ENCODE measurements at regions not wholly inside any gene's neighbourhood (a gene's known extent, or its start where the extent isn't known, plus 50 kb on each side); places are given as distances from the start of the nearest gene placed in this dataset.
"Not testable (repeated sequence)": the region's sequence is repeated elsewhere in the genome, so short reads cannot be mapped to it uniquely, and the experiment has no call there.

- H3K9me3 ChIP-seq (replicated peaks) = no peaks in the 10 kb centered on the region
- H3K36me3 ChIP-seq = no peaks in the 10 kb centered on the region
- peaks cover 65% of the 10 kb centered on the region for H3K27me3 ChIP-seq (replicated peaks)
- no peak overlapping the region for H3K27ac ChIP-seq
- DNase-seq (ENCODE audit: low read depth in 1 of 2, low spot score in 2 of 2) = no peak
- H3K4me1 ChIP-seq (replicated peaks) = no peaks in the 10 kb centered on the region
- no peak overlapping the region for H3K4me3 ChIP-seq
These were observed 83.3 kb upstream of the PAX2 start for GRCh38 chr10:100662067-100662466.

GRCh38 chr10:100664316-100665149, 80.8 kb upstream of the PAX2 start:
- Histone ChIP-seq H3K4me1 (replicated peaks) (no peaks in the 10 kb centered on the region), H3K27ac (no peak overlapping the region), H3K4me3 (no peak overlapping the region), H3K27me3 (replicated peaks) (peaks cover 61% of the 10 kb centered on the region), H3K36me3 (no peaks in the 10 kb centered on the region), H3K9me3 (replicated peaks) (no peaks in the 10 kb centered on the region)
- no peak for DNase-seq (ENCODE audit: low read depth in 1 of 2, low spot score in 2 of 2)

- H3K4me3 ChIP-seq; DNase-seq (ENCODE audit: low read depth in 1 of 2, low spot score in 2 of 2); H3K27ac ChIP-seq; H3K9me3 ChIP-seq (replicated peaks); H3K36me3 ChIP-seq; H3K4me1 ChIP-seq (replicated peaks): not testable (repeated sequence)
- peaks cover 71% of the 10 kb centered on the region for H3K27me3 ChIP-seq (replicated peaks)
These were observed 78.7 kb upstream of the PAX2 start for GRCh38 chr10:100666634-100667033.

- Histone ChIP-seq H3K4me3 (no peak overlapping the region), H3K36me3 (no peaks in the 10 kb centered on the region), H3K4me1 (replicated peaks) (0 out of 2 replicates have a peak, but pooled peaks cover 5% of the 10 kb centered on the region), H3K27me3 (replicated peaks) (peaks cover 68% of the 10 kb centered on the region), H3K9me3 (replicated peaks) (0 out of 2 replicates have a peak, but pooled peaks cover 4% of the 10 kb centered on the region), H3K27ac (no peak overlapping the region)
- no peak for DNase-seq (ENCODE audit: low read depth in 1 of 2, low spot score in 2 of 2)
These were observed 75.8 kb upstream of the PAX2 start for GRCh38 chr10:100669616-100670015.

- Histone ChIP-seq H3K27me3 (replicated peaks) (peaks cover 62% of the 10 kb centered on the region), H3K36me3 (no peaks in the 10 kb centered on the region), H3K9me3 (replicated peaks) (0 out of 2 replicates have a peak, but pooled peaks cover 4% of the 10 kb centered on the region), H3K4me3 (no peak overlapping the region), H3K4me1 (replicated peaks) (0 out of 2 replicates have a peak, but pooled peaks cover 5% of the 10 kb centered on the region), H3K27ac (no peak overlapping the region)
- DNase-seq (ENCODE audit: low read depth in 1 of 2, low spot score in 2 of 2) = no peak
These were observed 75.0 kb upstream of the PAX2 start for GRCh38 chr10:100670368-100670767.

- no peak for DNase-seq (ENCODE audit: low read depth in 1 of 2, low spot score in 2 of 2)
- 0 out of 2 replicates have a peak, but pooled peaks cover 4% of the 10 kb centered on the region for H3K9me3 ChIP-seq (replicated peaks)
- 0 out of 2 replicates have a peak, but pooled peaks cover 5% of the 10 kb centered on the region for H3K4me1 ChIP-seq (replicated peaks)
- no peaks in the 10 kb centered on the region for H3K36me3 ChIP-seq
- no peak overlapping the region for H3K27ac ChIP-seq
- peaks cover 63% of the 10 kb centered on the region for H3K27me3 ChIP-seq (replicated peaks)
- H3K4me3 ChIP-seq = no peak overlapping the region
These were observed 74.4 kb upstream of the PAX2 start for GRCh38 chr10:100670828-100671479.

- peaks cover 62% of the 10 kb centered on the region for H3K27me3 ChIP-seq (replicated peaks)
- 0 out of 2 replicates have a peak, but pooled peaks cover 4% of the 10 kb centered on the region for H3K9me3 ChIP-seq (replicated peaks)
- DNase-seq (ENCODE audit: low read depth in 1 of 2, low spot score in 2 of 2) = no peak
- H3K4me3 ChIP-seq = no peak overlapping the region
- H3K4me1 ChIP-seq (replicated peaks) = 0 out of 2 replicates have a peak, but pooled peaks cover 5% of the 10 kb centered on the region
- H3K27ac ChIP-seq = no peak overlapping the region
- H3K36me3 ChIP-seq = no peaks in the 10 kb centered on the region
These were observed 73.2 kb upstream of the PAX2 start for GRCh38 chr10:100672199-100672598.

- peaks cover 56% of the 10 kb centered on the region for H3K27me3 ChIP-seq (replicated peaks)
- H3K9me3 ChIP-seq (replicated peaks) = no peaks in the 10 kb centered on the region
- H3K27ac ChIP-seq = no peak overlapping the region
- no peak overlapping the region for H3K4me3 ChIP-seq
- H3K36me3 ChIP-seq = no peaks in the 10 kb centered on the region
- no peak for DNase-seq (ENCODE audit: low read depth in 1 of 2, low spot score in 2 of 2)
- no peaks in the 10 kb centered on the region for H3K4me1 ChIP-seq (replicated peaks)
These were observed 68.0 kb upstream of the PAX2 start for GRCh38 chr10:100677290-100677945.

- no peak for DNase-seq (ENCODE audit: low read depth in 1 of 2, low spot score in 2 of 2)
- Histone ChIP-seq H3K27me3 (replicated peaks) (peaks cover 59% of the 10 kb centered on the region), H3K36me3 (no peaks in the 10 kb centered on the region), H3K9me3 (replicated peaks) (no peaks in the 10 kb centered on the region), H3K4me3 (no peak overlapping the region), H3K27ac (no peak overlapping the region), H3K4me1 (replicated peaks) (no peaks in the 10 kb centered on the region)
These were observed 66.1 kb upstream of the PAX2 start for GRCh38 chr10:100679327-100679726.

- no peaks in the 10 kb centered on the region for H3K4me1 ChIP-seq (replicated peaks)
- peaks cover 85% of the 10 kb centered on the region for H3K27me3 ChIP-seq (replicated peaks)
- H3K27ac ChIP-seq = no peak overlapping the region
- H3K9me3 ChIP-seq (replicated peaks) = no peaks in the 10 kb centered on the region
- no peaks in the 10 kb centered on the region for H3K36me3 ChIP-seq
- no peak overlapping the region for H3K4me3 ChIP-seq
- no peak for DNase-seq (ENCODE audit: low read depth in 1 of 2, low spot score in 2 of 2)
These were observed 62.4 kb upstream of the PAX2 start for GRCh38 chr10:100683004-100683403.

- Histone ChIP-seq H3K27ac (no peak overlapping the region), H3K9me3 (replicated peaks) (no peaks in the 10 kb centered on the region), H3K4me1 (replicated peaks) (no peaks in the 10 kb centered on the region), H3K36me3 (no peaks in the 10 kb centered on the region), H3K27me3 (replicated peaks) (peaks cover 87% of the 10 kb centered on the region), H3K4me3 (no peak overlapping the region)
- DNase-seq (ENCODE audit: low read depth in 1 of 2, low spot score in 2 of 2) = no peak
These were observed 61.7 kb upstream of the PAX2 start for GRCh38 chr10:100683545-100684300.

GRCh38 chr10:100684688-100685235, 60.6 kb upstream of the PAX2 start:
- peaks cover 92% of the 10 kb centered on the region for H3K27me3 ChIP-seq (replicated peaks)
- H3K4me3 ChIP-seq = no peak overlapping the region
- no peaks in the 10 kb centered on the region for H3K36me3 ChIP-seq
- no peak overlapping the region for H3K27ac ChIP-seq
- DNase-seq (ENCODE audit: low read depth in 1 of 2, low spot score in 2 of 2) = no peak
- H3K9me3 ChIP-seq (replicated peaks) = no peaks in the 10 kb centered on the region
- no peaks in the 10 kb centered on the region for H3K4me1 ChIP-seq (replicated peaks)

- Histone ChIP-seq H3K27me3 (replicated peaks) (peaks cover 90% of the 10 kb centered on the region), H3K27ac (no peak overlapping the region), H3K9me3 (replicated peaks) (no peaks in the 10 kb centered on the region)
These were observed 60.1 kb upstream of the PAX2 start for GRCh38 chr10:100685331-100685730.

More at GRCh38 chr10:100685331-100685730, 60.1 kb upstream of the PAX2 start:
- no peak for DNase-seq (ENCODE audit: low read depth in 1 of 2, low spot score in 2 of 2)
- H3K4me3 ChIP-seq = no peak overlapping the region
- H3K36me3 ChIP-seq = no peaks in the 10 kb centered on the region
- H3K4me1 ChIP-seq (replicated peaks) = no peaks in the 10 kb centered on the region

All from SJSA1 (cell line).